BLaER1 treated with 17β-estradiol and CSF1 and Interleukin-3, amounts not matched to agents 10 nM and 100 nM (cell line): ENCODE measurements at regions not wholly inside any gene's neighbourhood (a gene's known extent, or its start where the extent isn't known, plus 50 kb on each side); places are given as distances from the start of the nearest gene placed in this dataset.

Source experiments
- H3K27ac ChIP-seq, 11 experiments: shearing (Covaris generic); formaldehyde crosslinking; 2 replicates each; pipeline ENCODE4 v1.8.1; 2022
- H3K27me3 ChIP-seq, 11 experiments: shearing (Covaris generic); formaldehyde crosslinking; 2 replicates each; pipeline ENCODE4 v1.8.1; 2022
- H3K36me3 ChIP-seq, 11 experiments: shearing (Covaris generic); formaldehyde crosslinking; 2 replicates each; pipeline ENCODE4 v1.8.1; 2022
- H3K4me1 ChIP-seq, 10 experiments: shearing (Covaris generic); formaldehyde crosslinking; 2 replicates each; pipeline ENCODE4 v1.8.1; 2022
- H3K4me2 ChIP-seq, 11 experiments: shearing (Covaris generic); formaldehyde crosslinking; 2 replicates each; pipeline ENCODE4 v1.8.1; 2022
- H3K4me3 ChIP-seq, 10 experiments: shearing (Covaris generic); formaldehyde crosslinking; 2 replicates each; pipeline ENCODE4 v1.8.1; 2022
- H3K9ac ChIP-seq, 11 experiments: shearing (Covaris generic); formaldehyde crosslinking; 2 replicates each; pipeline ENCODE4 v1.8.1; 2022
- H3K9me3 ChIP-seq, 11 experiments: shearing (Covaris generic); formaldehyde crosslinking; replicated peaks in 1 of 11; 2 replicates each; pipeline ENCODE4 v1.8.1; 2022
- H4K20me1 ChIP-seq, 11 experiments: shearing (Covaris generic); formaldehyde crosslinking; 2 replicates each; pipeline ENCODE4 v1.8.1; 2022
- Cebpa-rat ChIP-seq, 11 experiments: shearing (Covaris generic); IDR thresholded peaks; 2 replicates each; pipeline ENCODE4 v1.8.1; 2022

DNA sequence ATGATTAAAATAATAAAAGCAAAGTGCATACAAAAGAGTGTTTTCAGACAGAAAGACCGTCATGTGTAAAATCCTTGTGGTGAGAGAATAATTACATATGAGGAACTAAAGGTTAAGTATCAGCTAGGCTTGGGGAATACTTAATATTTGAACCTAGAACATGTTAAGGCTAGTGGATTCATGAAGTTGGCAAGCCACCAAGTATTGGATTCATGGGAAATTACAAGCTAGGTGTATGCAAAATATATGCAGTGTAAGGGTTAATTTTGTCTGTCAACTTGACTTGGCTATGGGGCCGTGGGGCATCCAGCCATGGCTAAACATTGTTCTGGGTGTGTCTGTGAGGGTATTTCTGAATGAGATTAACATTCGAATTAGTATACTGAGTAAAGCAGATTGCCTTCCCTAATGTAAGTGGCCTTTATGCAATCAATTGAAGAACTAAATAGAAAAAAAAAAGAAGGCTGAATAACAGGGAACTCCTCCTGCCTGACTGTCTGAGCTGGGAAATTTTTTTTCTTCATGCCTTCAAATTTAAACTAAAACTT, 533.5 kb upstream of the KLF12 start:
- Histone ChIP-seq H3K4me2 (no peak overlapping the region), H3K4me3 (no peak overlapping the region), H3K27ac (no peak overlapping the region), H3K4me1 (no peaks in the 10 kb centered on the region), H3K9me3 (no peaks in the 10 kb centered on the region), H3K9ac (no peak overlapping the region), H4K20me1 (no peaks in the 10 kb centered on the region), H3K27me3 (no peaks in the 10 kb centered on the region), H3K36me3 (no peaks in the 10 kb centered on the region)
- TF ChIP-seq Cebpa-rat (IDR thresholded peaks at IDR 0.05), result no peak

DNA sequence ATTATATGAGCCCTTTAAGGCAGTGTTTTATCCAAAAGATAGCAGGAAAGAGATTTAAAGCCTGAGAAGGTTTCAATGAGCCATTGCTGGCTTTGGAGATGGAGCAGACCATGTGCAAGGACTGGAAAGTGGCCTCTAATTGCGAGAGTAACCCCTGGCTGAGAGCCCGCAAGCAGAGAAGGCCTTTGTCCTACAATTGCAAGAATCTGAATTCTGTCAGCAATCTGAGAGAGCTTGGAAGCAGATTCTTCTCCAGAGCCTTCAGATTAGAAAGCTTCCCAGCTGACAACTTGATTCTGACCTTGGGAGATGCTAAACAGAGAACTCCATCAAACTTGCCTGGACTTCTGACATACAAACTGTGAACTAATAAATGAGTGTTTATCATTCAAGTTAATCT, 528.7 kb upstream of the KLF12 start:
- H4K20me1 ChIP-seq, result no peaks in the 10 kb centered on the region
- TF ChIP-seq Cebpa-rat (IDR thresholded peaks at IDR 0.05), result no peak
- no peak overlapping the region for H3K9ac ChIP-seq
- H3K9me3 ChIP-seq, result peaks cover 0 to 5% (median 0%) of the 10 kb centered on the region in 11 experiments; a peak in 6 of 22 replicates
- H3K4me1 ChIP-seq, result peaks cover 0 to 9% (median 0%) of the 10 kb centered on the region in 10 experiments; a peak in 1 of 20 replicates
- no peak overlapping the region for H3K27ac ChIP-seq
- H3K36me3 ChIP-seq, result no peaks in the 10 kb centered on the region
- no peak overlapping the region for H3K4me2 ChIP-seq
- no peaks in the 10 kb centered on the region for H3K27me3 ChIP-seq
- no peak overlapping the region for H3K4me3 ChIP-seq

DNA sequence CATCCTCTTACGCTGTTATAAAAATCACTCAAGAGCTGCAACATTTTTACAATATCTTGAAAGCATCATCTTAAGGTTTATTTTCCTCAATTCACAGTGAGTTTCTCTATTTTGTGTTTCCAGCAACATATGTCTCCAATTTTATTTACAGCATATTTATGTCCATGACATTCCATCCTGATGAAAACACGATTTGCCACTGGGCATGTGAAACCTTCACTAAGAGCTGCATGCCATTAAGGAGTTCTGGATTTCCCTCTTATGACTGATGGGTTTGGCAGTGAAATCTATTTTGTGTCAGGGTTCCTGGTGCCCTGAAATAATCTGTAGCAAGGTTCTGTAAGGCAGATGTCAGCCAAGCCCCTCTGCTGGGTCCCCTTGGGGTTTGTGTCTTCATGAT, 527.6 kb upstream of the KLF12 start:
- no peaks in the 10 kb centered on the region for H4K20me1 ChIP-seq
- H3K27ac ChIP-seq, result no peak overlapping the region
- no peaks in the 10 kb centered on the region for H3K36me3 ChIP-seq
- no peak overlapping the region for H3K9ac ChIP-seq
- H3K9me3 ChIP-seq, result peaks cover 0 to 9% (median 0%) of the 10 kb centered on the region in 11 experiments; a peak in 6 of 22 replicates
- H3K27me3 ChIP-seq, result no peaks in the 10 kb centered on the region
- no peak for TF ChIP-seq Cebpa-rat (IDR thresholded peaks at IDR 0.05)
- peaks cover 0 to 9% (median 0%) of the 10 kb centered on the region in 10 experiments; a peak in 1 of 20 replicates for H3K4me1 ChIP-seq
- no peak overlapping the region for H3K4me2 ChIP-seq
- no peak overlapping the region for H3K4me3 ChIP-seq

DNA sequence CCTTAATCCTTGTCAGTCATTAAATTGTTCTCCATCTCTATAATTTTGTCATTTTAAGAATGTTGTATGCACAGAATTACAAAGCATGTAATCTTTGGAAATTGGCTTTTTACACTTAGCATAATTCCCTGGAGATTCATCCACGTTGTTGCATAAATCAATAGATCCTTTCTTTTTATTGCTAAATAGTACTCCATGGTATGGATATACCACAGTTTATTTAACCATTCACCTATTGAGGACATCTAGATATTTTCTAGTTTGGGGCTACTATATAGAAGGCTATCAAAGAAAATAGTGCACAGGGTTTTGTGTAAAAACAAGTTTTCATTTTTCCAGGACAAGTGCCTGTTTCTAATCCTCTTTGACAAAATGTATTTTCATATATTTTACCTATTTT, 523.6 kb upstream of the KLF12 start:
- Histone ChIP-seq H3K27me3 (no peaks in the 10 kb centered on the region), H3K36me3 (no peaks in the 10 kb centered on the region), H3K27ac (no peak overlapping the region), H4K20me1 (no peaks in the 10 kb centered on the region), H3K4me3 (no peak overlapping the region), H3K9me3 (peaks cover 0 to 9% (median 0%) of the 10 kb centered on the region in 11 experiments; a peak in 6 of 22 replicates), H3K4me2 (no peak overlapping the region), H3K9ac (no peak overlapping the region), H3K4me1 (peaks cover 0 to 9% (median 0%) of the 10 kb centered on the region in 10 experiments; a peak in 1 of 20 replicates)
- no peak for TF ChIP-seq Cebpa-rat (IDR thresholded peaks at IDR 0.05)

DNA sequence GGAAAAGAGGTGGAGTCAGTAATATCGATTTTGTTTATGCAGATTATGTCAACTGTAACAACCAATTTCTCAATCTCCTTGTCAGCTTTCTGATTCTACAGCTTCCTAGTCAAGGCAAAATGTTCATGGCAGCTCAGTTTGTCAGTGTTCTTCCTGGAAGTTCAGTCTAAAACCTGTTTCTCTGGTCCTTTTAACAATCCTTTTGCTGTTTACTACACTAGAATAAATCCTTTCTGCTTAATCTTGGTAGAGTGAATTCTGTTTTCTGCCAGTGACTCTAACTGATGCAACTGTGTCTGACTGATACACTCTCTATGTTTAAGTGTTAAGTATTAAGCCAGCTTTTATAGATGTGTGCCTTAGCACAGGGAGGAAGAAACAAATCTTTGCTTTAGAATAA, 516.9 kb upstream of the KLF12 start:
- Histone ChIP-seq H3K9me3 (no peaks in the 10 kb centered on the region), H3K27ac (no peak overlapping the region), H3K9ac (no peak overlapping the region), H3K27me3 (no peaks in the 10 kb centered on the region), H3K4me3 (no peak overlapping the region), H4K20me1 (no peaks in the 10 kb centered on the region), H3K4me2 (no peak overlapping the region), H3K36me3 (no peaks in the 10 kb centered on the region), H3K4me1 (no peaks in the 10 kb centered on the region)
- no peak for TF ChIP-seq Cebpa-rat (IDR thresholded peaks at IDR 0.05)

DNA sequence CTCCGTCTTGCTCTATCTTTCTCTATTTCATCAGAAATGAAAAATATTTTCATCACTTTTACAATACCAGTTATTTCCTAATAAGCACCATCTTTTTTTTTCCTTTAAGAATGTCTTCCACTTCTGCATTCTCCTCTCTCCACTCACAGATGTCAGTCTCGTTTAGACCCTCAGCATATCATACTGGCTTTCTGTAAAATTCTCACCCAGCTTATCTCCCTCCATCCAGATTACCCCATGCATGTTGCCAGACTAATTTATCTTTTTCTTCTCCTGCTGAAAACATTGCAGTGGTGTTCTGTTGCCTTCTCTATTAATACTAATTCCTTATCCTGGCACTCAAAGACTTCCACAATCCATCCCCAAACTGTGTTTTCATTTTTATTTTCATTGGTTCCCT, 513.8 kb upstream of the KLF12 start:
- Histone ChIP-seq H3K36me3 (no peaks in the 10 kb centered on the region), H4K20me1 (no peaks in the 10 kb centered on the region), H3K27ac (no peak overlapping the region), H3K4me3 (no peak overlapping the region), H3K27me3 (no peaks in the 10 kb centered on the region), H3K4me1 (no peaks in the 10 kb centered on the region), H3K9me3 (no peaks in the 10 kb centered on the region), H3K9ac (no peak overlapping the region), H3K4me2 (no peak overlapping the region)
- no peak for TF ChIP-seq Cebpa-rat (IDR thresholded peaks at IDR 0.05)

DNA sequence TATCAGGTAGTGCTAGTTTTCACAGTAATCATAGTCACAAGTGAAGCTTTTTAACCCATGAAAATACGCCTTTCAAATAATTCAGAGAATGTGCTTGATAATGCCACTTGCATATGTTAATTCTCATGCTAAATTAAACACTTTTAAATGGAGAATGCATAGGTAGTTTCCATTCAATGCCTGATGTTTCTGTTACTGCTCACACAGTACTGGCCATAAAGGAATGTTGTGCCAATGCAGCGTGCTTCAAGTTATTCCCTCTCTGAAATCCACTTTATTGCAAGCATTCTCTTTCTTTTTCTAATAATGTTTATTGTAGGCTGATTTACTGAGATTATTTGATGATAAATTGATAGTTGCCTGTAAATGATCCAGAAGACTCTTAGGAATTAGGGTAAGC, 513.0 kb upstream of the KLF12 start:
- no peaks in the 10 kb centered on the region for H3K27me3 ChIP-seq
- TF ChIP-seq Cebpa-rat (IDR thresholded peaks at IDR 0.05), result no peak
- no peaks in the 10 kb centered on the region for H3K4me1 ChIP-seq
- no peak overlapping the region for H3K27ac ChIP-seq
- no peaks in the 10 kb centered on the region for H4K20me1 ChIP-seq
- no peaks in the 10 kb centered on the region for H3K36me3 ChIP-seq
- H3K9ac ChIP-seq, result no peak overlapping the region
- H3K4me2 ChIP-seq, result no peak overlapping the region
- H3K4me3 ChIP-seq, result no peak overlapping the region
- H3K9me3 ChIP-seq, result no peaks in the 10 kb centered on the region

DNA sequence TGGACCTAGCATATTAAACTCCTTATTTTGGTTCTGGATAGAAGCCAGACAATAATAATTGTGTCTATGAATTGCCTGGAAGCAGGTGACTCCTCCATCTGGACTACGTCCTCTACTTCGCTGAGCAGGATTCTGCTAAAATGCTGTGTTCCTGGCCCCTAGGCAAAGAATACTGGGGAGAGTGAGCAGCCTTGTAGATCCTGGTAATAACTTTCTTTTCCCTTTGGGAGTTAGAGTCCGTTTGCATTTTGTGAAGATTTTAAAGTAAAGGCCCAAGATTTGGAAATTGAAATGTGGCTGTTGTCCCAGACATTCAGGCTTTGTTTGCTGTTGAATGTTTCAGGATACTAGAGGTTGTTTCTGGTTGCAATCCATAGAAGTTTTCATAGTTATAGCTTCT, 511.9 kb upstream of the KLF12 start:
- no peaks in the 10 kb centered on the region for H3K4me1 ChIP-seq

DNA sequence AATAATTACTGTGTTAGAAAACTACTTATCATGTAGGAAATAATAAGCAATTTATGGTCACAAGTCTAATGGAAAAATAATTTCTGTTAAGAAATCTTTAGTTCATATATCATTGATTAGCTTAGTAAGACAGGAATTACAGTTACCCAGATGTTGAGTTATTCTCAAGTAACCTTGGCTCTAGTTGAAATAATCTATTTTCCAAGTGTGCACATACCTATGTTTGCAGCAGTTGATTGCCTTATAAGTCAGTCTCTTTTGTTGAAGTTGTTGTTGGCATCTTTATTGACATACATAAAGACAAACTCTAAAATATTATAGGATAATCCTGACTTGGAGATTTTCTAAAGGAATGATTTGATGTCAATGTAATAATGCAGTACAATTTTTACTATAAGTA, 511.4 kb upstream of the KLF12 start:
- Histone ChIP-seq H3K4me1 (no peaks in the 10 kb centered on the region), H3K36me3 (no peaks in the 10 kb centered on the region), H3K27me3 (no peaks in the 10 kb centered on the region), H3K9me3 (no peaks in the 10 kb centered on the region), H3K4me2 (no peak overlapping the region), H4K20me1 (no peaks in the 10 kb centered on the region), H3K27ac (no peak overlapping the region), H3K4me3 (no peak overlapping the region), H3K9ac (no peak overlapping the region)
- no peak for TF ChIP-seq Cebpa-rat (IDR thresholded peaks at IDR 0.05)

More for the DNA sequence above, 511.9 kb upstream of the KLF12 start:
- no peak for TF ChIP-seq Cebpa-rat (IDR thresholded peaks at IDR 0.05)
- H3K9ac ChIP-seq, result no peak overlapping the region
- H3K4me2 ChIP-seq, result no peak overlapping the region
- H3K36me3 ChIP-seq, result no peaks in the 10 kb centered on the region
- no peaks in the 10 kb centered on the region for H4K20me1 ChIP-seq
- no peaks in the 10 kb centered on the region for H3K9me3 ChIP-seq
- no peak overlapping the region for H3K27ac ChIP-seq
- no peaks in the 10 kb centered on the region for H3K27me3 ChIP-seq
- no peak overlapping the region for H3K4me3 ChIP-seq

DNA sequence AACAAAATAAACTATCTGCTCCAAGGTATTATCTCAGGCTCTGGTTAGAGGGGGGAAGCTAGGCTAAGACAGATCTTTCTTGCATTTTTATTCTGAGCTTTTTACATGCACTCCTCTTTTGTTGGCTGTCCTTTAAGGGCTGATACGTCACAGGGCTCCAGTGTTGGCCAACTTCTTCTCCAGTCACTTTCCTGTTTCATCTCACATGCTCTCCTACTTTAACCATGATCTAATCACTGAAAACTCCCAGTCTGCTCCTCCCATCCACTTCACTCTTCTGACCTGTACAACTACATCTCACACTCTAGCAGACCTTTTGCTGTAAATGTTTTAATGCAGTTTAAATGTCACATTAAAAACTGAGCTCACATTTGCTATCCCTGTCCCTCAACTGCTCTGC, 510.0 kb upstream of the KLF12 start:
- no peaks in the 10 kb centered on the region for H3K9me3 ChIP-seq
- H3K27me3 ChIP-seq, result no peaks in the 10 kb centered on the region
- no peak overlapping the region for H3K9ac ChIP-seq
- H4K20me1 ChIP-seq, result no peaks in the 10 kb centered on the region
- H3K4me2 ChIP-seq, result no peak overlapping the region
- H3K4me3 ChIP-seq, result no peak overlapping the region
- no peaks in the 10 kb centered on the region for H3K36me3 ChIP-seq
- no peak for TF ChIP-seq Cebpa-rat (IDR thresholded peaks at IDR 0.05)
- H3K4me1 ChIP-seq, result no peaks in the 10 kb centered on the region
- no peak overlapping the region for H3K27ac ChIP-seq
